NCI-H128 (cell line): ENCODE measurements at regions not wholly inside any gene's neighbourhood (a gene's known extent, or its start where the extent isn't known, plus 50 kb on each side); places are given as distances from the start of the nearest gene placed in this dataset.
"Not testable (repeated sequence)": the region's sequence is repeated elsewhere in the genome, so short reads cannot be mapped to it uniquely, and the experiment has no call there.

Source experiments
- DNase-seq: peaks from one replicate; lab custom pipeline; 2025; ENCODE audit not compliant: unreplicated experiment; lab: John Stamatoyannopoulos, UW

DNA sequence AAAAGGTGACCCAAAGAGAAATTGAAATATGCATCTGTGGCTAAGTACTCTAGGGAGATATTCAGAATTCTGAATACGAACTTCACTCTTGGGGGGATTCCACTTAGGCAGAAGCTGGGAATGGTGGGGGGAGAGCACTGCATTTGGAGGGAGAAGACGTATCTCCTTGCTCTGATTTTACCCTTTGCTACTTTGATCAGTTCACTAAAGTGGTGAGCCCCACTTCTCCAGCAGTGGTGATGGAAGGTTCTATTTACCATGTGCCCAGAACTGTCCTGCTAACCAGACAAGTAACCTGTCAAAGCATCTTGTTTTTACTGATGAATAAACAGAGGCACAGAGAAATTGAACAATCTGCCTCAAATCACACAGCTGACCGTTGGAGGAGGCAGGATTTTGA lies 483.4 kb downstream of the SIPA1L2 start:
- no peak for DNase-seq

DNA sequence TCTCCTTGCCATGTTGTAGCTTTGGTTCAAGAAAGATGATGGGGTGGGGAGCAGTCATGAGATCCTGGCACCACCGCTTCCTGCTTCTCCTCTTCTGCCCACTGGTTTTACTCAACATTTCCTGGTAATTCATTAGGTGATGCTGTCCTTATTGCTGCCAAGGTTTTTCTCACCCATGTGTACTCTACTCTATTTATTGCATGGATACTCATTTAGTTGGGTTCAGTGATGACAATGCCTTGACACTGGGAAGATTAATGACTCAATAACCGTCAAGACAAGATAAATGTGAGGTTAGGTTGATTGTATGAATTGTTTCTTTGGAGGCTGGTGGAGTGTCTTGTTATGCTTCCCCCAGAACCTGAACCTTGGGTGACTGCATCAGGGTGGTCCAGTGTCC lies 484.2 kb downstream of the SIPA1L2 start:
- DNase-seq: no peak

DNA sequence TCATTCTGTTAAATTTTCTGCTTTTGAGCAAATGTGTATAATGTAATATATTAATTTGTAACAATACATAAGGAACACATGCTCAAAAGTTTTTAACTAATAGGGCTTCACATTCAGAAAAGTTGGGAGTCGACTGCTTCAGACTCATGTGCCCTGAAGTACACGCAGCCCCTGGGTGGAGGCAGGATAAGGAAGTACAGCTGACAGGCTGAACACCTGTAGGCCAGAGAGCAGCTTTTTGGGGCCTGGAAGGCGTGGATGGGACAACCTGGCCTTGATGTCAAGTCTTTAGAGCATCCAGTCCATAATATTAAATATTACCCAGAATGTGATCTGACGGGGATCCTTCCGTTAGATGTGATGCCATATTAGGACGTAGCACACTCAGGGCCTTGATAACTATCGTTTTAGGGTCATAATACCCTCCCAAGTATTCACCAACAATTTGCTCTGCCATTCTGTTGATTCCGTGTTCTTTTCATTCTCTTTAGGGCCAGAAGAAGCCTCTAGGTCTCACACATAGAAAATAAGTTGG lies 485.2 kb downstream of the SIPA1L2 start:
- DNase-seq: no peak

DNA sequence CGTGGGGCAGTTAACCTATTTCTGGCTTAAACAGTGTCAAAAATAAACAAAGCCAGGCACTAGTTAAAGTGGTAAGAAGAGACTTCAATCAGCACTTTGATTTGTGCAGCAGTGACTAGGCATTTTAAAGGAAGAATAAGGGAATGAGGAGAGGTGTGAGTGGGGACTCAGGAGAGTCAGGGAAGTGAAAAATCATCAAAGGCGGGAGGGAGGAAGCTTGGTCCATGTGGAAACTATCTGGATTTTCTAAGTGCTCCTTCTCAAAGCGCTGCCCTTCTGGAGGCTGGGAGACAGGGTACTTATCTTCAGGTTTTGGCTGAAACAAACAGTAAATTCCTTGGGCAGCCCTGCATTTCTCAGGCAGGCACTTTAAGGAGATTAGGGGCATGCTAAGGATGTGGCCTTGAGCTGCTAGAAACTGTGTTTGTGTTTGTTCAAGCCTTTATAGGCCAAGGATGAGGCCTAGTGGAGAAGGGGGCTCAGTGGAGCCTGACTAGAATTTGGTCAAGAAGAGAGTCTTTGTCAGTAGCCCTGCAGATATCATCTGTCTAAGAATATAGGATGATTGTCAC lies 486.5 kb downstream of the SIPA1L2 start:
- DNase-seq: no peak

DNA sequence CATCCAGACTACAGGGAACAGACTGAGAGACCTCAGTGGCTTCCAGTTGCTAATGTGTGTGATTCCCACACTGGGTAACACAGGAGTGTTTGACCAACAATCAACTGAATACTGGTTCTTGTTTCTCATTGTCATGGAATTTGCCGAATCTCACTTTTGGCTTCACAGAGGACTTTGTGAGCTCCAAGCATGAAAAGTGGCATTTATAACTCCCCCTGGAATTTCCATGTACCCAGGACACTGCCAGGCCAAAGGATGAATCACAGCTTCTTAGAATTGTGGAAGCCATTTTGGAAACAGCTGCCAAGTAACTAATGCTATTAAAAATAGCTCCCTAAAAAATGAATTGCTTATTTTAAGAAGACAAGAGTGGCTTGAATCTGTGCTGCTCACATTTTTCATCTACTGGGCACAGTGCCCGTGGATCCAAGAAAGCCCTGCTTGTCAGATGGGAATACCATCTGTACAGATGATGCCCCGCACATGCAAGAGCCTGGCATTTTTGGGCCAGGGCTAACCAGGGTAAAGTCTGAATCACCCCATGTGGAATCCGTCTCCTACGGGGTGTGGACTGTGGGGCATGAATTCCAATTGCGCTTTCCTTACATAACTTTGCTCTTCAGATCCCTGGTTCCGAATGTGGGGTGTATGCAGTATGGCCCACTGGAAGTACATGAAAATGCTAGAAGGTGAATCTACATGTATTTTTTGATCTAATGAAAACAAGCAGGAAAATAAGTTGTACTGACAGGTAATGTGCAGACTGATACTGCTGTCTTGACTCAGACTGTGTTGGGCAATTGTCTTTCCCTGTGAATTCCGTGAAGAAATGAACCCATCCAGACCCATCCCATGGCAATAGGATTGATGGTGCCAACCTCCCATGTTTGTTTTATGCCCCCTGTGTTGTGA lies 487.3 kb downstream of the SIPA1L2 start:
- no peak for DNase-seq

DNA sequence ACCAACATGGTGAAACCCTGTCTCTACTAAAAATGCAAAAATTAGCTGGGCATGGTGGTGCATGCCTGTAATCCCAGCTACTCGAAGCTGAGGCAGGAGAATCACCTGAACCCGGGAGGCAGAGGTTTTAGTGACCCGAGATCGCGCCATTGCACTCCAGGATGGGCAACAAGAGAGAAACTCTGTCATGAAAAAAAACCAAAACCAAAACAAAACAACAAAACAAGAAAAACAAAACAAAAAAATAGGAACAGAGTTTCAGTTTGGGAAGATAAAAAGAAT lies 488.8 kb downstream of the SIPA1L2 start:
- DNase-seq: not testable (repeated sequence)

DNA sequence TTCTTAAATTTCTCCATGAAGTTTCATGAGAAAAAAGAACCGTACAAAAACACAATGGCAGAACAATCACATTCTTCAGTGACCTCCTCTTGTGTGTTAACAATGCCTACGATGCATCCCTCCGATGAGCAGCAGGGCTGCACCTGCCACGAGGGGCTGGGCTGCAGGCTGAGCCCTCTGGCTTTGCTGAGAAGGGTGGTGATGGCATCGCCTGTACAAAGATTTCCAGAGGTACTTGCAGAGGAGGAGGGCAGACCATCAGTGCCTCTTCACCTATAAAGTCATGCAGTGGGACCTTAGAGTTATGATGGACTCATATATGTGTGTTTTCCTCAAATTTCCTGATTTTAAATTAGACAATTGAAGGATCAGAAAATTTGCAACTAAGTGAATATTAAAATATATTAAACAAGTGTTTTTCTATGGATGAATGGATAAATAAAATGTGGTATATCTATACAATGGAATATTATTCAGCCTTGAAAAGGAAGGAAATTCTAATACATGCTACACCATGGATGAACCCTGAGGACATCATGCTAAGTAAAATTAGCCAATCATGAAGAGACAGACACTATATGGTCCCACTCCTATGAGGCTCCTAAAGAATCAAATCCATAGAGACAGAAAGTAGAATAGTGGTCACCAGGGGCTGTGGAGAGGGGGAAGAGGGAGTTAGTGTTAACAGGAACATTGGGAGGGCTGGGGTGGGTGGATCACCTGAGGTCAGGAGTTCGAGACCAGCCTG lies 489.3 kb downstream of the SIPA1L2 start:
- DNase-seq: no peak

DNA sequence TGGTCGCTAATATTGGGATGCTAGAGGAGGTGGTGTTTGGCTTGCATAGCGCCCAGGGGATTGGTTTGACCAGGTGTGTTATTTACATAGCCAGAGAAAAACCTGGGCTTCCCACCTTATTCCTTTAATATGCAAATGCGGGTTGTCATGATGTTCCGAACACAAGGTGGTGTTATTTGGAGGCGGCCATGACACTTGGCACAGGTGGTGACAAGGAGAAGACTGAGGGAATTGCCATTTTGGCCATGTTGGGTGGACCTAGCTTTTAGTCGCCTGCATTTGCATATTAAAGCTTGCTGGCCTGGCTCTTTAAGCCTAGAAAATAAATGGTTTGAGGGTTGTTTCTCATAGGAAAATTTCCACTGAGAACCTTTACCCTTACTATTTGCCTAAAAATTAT lies 490.5 kb downstream of the SIPA1L2 start:
- no peak for DNase-seq

DNA sequence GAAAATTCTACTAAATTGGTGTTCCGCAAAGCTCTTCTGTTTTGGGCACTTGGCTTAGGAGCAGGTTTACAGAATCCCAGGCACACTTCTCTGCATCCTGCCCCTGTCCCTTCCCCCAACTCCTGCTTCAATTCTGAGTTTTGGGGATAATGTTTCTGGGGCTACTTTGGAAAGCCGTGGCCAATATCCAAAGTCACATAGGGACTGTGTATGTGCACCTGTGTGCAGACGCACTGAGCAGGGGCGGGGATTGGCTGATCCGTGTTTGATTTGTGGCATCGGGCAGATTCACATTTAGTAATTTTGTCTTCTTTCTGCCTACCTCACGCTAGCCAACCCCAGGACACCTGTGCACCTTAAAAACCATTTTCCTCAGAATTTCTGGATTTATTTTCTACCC lies 491.9 kb downstream of the SIPA1L2 start:
- DNase-seq: no peak

DNA sequence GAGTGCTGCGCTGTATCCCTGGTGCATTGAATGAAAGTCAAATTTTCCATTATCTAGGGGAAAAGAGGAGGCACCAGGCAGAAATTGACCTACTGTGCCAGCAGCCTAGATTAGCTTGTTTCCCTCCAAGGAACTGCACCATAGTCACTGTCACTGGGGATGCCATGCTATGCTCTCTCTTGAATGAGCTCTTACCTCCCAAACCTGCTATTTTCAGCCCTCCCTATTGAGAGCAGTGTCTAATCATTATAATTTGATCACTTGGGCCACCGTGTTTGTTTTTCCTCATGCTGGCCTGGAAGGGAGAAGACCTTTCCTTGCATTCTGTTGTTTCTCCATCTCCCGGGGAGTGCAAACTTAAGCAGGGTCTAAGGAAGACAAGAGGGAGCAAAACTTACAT lies 492.9 kb downstream of the SIPA1L2 start:
- no peak for DNase-seq

DNA sequence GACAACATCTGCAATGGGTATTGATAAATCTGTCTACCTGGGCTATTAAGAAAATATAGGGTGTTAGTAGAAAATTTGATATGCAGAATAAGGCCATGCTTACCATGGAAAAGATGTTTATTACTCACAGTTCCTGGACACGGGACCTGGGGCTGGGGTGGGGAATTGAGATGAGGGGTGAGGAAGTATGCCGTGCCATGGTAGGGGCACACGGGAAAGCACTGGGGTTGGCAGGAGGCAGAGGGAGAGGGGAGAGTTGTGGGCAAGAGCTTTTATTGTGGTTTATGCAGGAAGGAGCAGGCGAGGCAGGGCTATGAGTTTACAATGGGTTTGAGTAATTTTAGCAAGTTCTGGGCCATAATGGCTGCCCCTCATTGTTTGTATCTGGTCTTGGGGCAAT lies 493.8 kb downstream of the SIPA1L2 start:
- DNase-seq: no peak

DNA sequence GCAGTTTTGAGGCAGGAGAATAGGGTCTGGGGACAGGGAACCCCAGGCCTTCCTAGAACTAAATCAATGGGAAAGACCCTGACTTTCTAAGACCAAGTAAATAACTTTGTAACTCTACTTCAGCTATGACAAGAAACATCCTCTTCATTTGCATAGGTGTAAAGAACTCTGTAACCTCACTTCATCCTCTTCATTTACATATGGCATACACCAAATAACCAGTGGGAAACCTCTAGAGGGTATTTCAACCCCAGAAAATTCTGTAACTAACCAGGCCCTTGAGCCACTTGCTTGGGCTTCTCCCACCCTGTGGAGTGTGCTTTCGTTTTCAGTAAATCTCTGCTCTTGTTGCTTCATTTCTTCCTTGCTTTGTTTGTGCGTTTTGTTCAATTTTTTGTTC lies 495.6 kb downstream of the SIPA1L2 start:
- DNase-seq: no peak

DNA sequence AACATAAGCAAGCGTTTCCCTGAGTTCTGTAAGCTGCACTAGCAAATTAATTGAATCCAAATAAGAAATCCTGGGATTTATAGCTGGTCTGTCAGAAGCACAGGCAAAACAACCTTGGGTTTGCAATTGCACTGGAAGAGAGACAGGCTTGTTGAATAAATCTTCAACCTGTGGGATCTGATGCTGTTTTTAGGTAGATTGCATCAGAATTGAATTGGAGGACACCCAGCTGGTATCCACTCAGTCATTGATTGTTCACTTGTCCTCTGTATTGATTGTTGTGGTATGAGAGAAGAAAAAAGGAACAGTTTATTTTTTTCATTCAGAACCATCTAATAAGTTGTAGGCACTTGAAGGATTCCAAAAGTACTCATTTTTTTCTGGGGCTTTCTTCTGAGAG lies 497.4 kb downstream of the SIPA1L2 start:
- no peak for DNase-seq

DNA sequence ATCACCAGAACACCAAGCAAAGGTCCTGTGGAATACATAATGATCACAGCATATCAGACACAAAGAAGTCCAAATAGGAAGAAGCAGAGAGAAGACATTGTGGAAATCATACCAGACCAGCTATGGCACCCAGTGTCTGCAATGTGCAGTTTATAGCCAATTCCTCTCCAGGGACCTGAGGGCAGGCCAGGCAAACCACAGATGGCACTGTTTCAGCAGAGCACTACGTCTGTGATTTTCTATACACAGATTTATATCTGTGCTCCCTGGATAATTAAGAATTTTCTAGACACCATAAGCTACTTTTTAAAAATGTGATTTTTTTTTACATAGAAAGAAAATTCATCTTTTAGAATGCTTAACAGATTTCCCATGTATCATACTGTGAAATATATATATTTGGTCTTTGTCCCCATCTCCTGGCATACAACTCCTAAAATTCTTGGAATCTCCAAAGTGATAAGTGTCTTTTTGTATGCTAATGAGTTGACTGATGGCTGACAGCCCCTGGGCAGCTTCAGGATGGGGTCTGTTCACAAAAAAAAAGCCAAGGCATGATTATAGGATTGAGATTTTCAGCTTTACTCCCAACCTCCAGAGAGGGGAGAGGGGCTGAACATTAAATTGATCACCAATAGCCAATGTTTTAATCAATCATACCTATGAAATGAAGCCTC lies 498.1 kb downstream of the SIPA1L2 start:
- no peak for DNase-seq

DNA sequence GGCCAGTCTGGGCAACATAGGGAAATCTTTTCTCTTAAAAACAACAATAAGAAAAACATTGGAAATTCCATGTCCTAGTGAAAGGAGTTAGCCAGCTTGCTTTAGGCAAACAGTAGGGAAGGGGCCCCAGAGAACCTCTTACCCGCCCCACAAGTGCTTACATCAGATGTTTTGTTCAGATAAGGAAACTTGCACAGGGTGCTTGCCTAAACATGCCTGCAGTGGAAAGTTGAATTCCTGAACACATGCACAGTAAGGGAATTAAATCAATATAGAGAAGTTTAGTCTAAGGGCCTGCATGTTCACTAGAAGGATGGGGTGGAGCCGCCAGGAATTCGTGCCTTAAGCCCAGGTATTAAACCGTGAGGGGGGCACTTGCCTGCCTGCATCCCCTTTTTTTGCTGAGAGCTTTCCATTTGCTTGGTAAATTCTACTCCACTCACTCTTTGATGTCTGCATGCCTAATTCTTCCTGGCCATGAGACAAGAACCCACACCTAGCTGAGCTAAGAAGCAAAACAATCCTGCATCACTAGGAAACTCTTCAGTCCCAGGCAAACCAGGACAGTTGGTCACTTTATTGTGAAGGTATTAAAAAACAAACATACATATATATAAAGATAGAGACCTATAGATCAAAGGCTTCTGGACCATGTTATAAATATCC lies 499.0 kb downstream of the SIPA1L2 start:
- DNase-seq: no peak

DNA sequence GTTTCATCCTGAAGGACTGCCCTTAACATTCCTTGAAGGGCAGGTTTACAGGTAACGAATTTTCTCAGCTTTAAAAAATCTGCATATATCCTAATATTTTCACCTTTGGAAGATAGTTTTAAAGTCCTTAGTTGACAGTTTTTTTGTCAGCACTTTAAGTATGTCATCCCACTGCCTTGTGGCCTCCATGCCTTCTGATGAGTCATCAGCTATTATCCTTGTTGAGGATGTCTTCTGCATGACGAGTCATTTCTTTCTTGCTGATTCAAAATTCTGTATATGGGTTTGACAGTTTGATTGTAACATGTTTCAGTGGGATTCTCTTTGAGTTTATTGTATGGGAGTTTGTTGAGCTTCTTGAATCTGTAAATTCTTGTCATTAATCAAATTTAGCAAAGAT lies 500.6 kb downstream of the DISC1 start:
- DNase-seq: no peak

DNA sequence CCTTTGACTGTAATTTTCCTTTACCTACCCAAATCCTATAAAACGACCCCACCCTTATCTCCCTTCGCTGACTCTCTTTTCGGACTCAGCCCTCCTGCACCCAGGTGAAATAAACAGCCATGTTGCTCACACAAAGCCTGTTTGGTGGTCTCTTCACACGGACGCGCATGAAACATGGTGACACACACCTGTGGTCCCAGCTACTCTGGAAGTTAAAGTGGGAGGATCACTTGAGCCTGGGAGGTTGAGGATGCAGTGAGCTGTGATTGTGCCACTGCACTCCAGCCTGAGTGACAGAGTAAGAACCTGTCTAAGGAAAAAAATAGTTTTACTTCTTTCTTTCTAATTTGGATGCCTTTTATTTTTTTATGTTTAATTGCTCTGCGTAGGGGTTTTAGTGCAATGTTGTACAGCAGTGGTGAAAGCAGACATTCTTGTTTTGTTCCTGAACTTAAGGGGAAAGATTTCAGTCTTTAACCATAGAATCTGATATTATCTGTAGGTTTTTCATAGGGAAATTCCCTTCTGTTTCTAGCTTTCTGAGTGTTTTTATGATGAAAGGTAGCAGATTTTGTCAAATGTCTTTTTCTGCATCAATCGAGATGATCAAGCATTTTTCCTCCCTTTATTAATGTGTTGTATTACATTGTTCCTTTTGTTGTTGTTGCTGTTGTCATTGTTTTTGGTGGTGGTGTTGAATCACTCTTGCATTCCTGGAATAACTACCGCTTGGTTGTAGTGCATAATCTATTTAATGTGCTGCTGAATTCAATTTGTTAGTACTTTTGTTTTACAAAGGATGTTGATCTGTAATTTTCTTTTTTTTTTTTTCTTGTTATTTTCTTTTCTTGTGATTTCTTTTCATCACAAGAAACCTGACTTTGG lies 497.4 kb downstream of the DISC1 start:
- no peak for DNase-seq

DNA sequence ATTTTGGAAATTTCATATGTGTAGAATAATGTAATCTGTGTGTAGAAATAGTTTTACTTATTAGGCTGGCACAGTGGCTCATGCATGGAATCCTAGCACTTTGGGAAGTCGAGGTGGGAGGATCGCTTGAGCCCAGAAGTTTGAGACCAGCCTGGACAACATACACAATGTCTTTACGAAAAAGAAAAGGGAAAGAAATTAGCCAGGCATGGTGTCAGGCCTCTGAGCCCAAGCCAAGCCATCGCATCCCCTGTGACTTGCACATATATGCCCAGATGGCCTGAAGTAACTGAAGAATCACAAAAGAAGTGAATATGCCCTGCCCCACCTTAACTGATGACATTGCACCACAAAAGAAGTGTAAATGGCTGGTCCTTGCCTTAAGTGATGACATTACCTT lies 491.3 kb downstream of the DISC1 start:
- DNase-seq: not testable (repeated sequence)

DNA sequence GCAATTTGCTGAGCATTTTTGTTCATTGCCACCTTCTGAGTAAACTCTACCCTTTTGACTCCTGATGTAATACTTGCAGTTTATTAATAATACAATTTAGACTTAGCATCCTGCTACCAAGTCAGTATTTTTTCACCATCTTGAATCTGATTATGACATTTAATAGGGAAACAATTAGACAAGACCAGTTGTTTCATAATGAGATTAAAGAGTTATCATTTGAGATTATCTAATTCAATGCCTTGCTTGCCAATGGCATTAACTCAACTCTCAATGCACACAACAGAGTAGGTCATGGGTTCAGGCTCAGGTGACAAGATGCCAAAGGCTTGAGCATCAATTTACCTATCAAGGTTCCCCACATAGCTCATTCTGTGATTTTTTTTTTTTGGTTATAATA lies 488.4 kb downstream of the DISC1 start:
- DNase-seq: no peak

DNA sequence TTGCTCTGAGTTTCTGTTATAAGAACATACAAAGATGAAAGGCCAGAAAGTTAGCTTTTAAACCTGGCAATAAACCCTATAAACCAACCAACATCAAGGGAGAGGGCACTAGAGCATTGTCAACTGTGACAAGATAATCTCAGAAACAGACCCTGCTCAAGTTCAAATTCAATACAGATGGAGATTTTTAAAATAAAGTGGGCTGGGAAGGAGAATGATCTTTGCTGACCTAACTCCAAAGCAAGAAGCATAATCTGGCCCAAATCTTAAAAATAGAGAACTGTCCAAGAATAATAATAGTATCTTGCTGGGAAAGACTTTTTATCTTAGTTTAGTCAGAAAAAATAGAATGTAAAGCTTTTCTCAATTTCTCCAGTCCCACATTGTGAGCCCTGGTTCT lies 485.5 kb downstream of the DISC1 start:
- no peak for DNase-seq
